Panc1 (cell line): ENCODE measurements at regions not wholly inside any gene's neighbourhood (a gene's known extent, or its start where the extent isn't known, plus 50 kb on each side); places are given as distances from the start of the nearest gene placed in this dataset.
"Not testable (repeated sequence)": the region's sequence is repeated elsewhere in the genome, so short reads cannot be mapped to it uniquely, and the experiment has no call there.

Experiments
- ATAC-seq: fragments of 200-7000 bp; cut with Tn5 transposase; 2 replicates; pipeline ENCODE4 v1.9.1; 2020; ENCODE audit warnings: mild to moderate bottlenecking, moderate library complexity
- BruUV-seq: library from RNA; stranded (reverse); fragments of 400-500 nt; replicated peaks from 2 replicates; lab custom pipeline; 2021; lab: Mats Ljungman, UMichigan
- CTCF ChIA-PET: fragments of 300-600 bp; sonication (Branson Sonifier 250); formaldehyde crosslinking; loops from one replicate; lab custom pipeline; 2022; ENCODE audit warnings: antibody characterized with exemption; lab: Charles Lee
- POLR2A ChIA-PET: fragments of 300-600 bp; sonication (Branson Sonifier 250); formaldehyde crosslinking; loops from one replicate; lab custom pipeline; 2022; ENCODE audit warnings: antibody characterized with exemption; lab: Charles Lee
- DNase-seq: peaks from one replicate; pipeline ENCODE4 v3.0.0-alpha.2; 2010; ENCODE audit warnings: low read depth, low spot score
- H3K27ac ChIP-seq: 2 replicates; pipeline ENCODE4 v1.5.1; 2011; ENCODE audit warnings: mild to moderate bottlenecking, low read length, inconsistent platforms
- H3K27me3 ChIP-seq: fragments of 200-500 bp; sonication (Bioruptor generic); 2 replicates; pipeline ENCODE4 v1.6.0; 2014; ENCODE audit warnings: low read length, inconsistent platforms; ENCODE audit not compliant: control insufficient read depth, insufficient read depth
- H3K36me3 ChIP-seq: fragments of 200-500 bp; sonication (Bioruptor generic); 2 replicates; pipeline ENCODE4 v1.5.1; 2014; ENCODE audit warnings: inconsistent platforms, mild to moderate bottlenecking, low read length, moderate library complexity; ENCODE audit not compliant: control insufficient read depth, insufficient read depth
- H3K4me1 ChIP-seq: 2 replicates; pipeline ENCODE4 v1.5.1; 2011; ENCODE audit warnings: inconsistent platforms, mild to moderate bottlenecking, low read length, moderate library complexity; ENCODE audit not compliant: control insufficient read depth, insufficient read depth
- H3K4me3 ChIP-seq, 2 experiments: 2 replicates each; pipeline ENCODE4 v1.5.1; 2011 to 2012; ENCODE audit warnings: low read depth in 2 of 2, low read length in 2 of 2, mild to moderate bottlenecking in 2 of 2, inconsistent platforms in 1 of 2, moderate library complexity in 1 of 2
- H3K9me3 ChIP-seq: fragments of 200-500 bp; sonication (Bioruptor generic); 2 replicates; pipeline ENCODE4 v1.5.1; 2014; ENCODE audit warnings: low read depth, mild to moderate bottlenecking, inconsistent platforms, low read length, moderate library complexity; ENCODE audit not compliant: control insufficient read depth, insufficient read depth
- CTCF ChIP-seq: fragments of 450-650 bp; IDR thresholded peaks from 2 replicates; pipeline ENCODE4 v1.5.1; 2017; ENCODE audit warnings: mild to moderate bottlenecking
- POLR2AphosphoS5 ChIP-seq: IDR thresholded peaks from 2 replicates; pipeline ENCODE4 v1.6.1; 2012; ENCODE audit warnings: mild to moderate bottlenecking, low read depth, low read length, moderate library complexity
- SIN3A ChIP-seq: IDR thresholded peaks from 2 replicates; pipeline ENCODE4 v1.6.1; 2012; ENCODE audit warnings: low read depth, mild to moderate bottlenecking, low read length, moderate library complexity, borderline replicate concordance; ENCODE audit not compliant: insufficient read depth
- TCF7L2 ChIP-seq: IDR thresholded peaks from 2 replicates; pipeline ENCODE4 v1.6.1; 2011; ENCODE audit warnings: mild to moderate bottlenecking, low read depth, low read length, inconsistent platforms
- in situ Hi-C: cut with HindIII; loops from 2 replicates; pipeline ENCODE4 v1.10.0; 2016; ENCODE audit warnings: low sequenced_read_pairs, low pct_unique_long_range_greater_than_20kb
- intact Hi-C: fragments of 100-400 bp; cut with micrococcal nuclease; formaldehyde crosslinking; loops from one replicate; pipeline ENCODE4 v1.10.0; 2022; ENCODE audit not compliant: unreplicated experiment
- TF ChIP-seq, protein P1 (sequence below), 2 experiments: IDR thresholded peaks; 2 replicates each; pipeline ENCODE4 v1.6.1; 2011 to 2012; ENCODE audit warnings: low read depth in 2 of 2, control low read depth in 1 of 2, low read length in 1 of 2, mild to moderate bottlenecking in 1 of 2, moderate library complexity in 1 of 2; ENCODE audit not compliant: insufficient read depth in 1 of 2

DNA sequence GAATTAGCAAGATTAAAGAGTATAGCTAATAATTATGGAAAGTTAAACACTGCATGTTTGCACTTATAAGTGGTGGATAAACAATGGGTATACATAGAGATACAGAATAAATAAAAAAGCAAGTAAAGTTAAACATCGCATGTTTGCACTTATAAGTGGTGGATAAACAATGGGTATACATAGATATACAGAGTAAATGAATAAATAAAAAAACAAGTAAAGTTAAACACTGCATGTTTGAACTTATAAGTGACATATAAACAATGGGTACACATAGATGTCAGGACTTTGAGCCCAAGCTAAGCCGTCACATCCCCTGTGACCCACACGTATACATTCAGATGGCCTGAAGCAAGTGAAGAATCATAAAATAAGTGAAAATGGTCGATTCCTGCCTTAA is 1533.3 kb upstream of the SPRY2 start:
- intact Hi-C loops, result no loop called here
- ChIA-PET POLR2A (no interaction called here), CTCF (no interaction called here)
- H3K36me3 ChIP-seq, result no peaks in the 10 kb centered on the region
- BruUV-seq, result no TSS peak
- in situ Hi-C loops, result no loop called here
- no peak overlapping the region for H3K4me3 ChIP-seq
- no peak for TF ChIP-seq POLR2AphosphoS5
- no peak for TF ChIP-seq TCF7L2
- TF ChIP-seq CTCF, result no peak
- TF ChIP-seq SIN3A, result no peak
- TF ChIP-seq, protein P1, sequence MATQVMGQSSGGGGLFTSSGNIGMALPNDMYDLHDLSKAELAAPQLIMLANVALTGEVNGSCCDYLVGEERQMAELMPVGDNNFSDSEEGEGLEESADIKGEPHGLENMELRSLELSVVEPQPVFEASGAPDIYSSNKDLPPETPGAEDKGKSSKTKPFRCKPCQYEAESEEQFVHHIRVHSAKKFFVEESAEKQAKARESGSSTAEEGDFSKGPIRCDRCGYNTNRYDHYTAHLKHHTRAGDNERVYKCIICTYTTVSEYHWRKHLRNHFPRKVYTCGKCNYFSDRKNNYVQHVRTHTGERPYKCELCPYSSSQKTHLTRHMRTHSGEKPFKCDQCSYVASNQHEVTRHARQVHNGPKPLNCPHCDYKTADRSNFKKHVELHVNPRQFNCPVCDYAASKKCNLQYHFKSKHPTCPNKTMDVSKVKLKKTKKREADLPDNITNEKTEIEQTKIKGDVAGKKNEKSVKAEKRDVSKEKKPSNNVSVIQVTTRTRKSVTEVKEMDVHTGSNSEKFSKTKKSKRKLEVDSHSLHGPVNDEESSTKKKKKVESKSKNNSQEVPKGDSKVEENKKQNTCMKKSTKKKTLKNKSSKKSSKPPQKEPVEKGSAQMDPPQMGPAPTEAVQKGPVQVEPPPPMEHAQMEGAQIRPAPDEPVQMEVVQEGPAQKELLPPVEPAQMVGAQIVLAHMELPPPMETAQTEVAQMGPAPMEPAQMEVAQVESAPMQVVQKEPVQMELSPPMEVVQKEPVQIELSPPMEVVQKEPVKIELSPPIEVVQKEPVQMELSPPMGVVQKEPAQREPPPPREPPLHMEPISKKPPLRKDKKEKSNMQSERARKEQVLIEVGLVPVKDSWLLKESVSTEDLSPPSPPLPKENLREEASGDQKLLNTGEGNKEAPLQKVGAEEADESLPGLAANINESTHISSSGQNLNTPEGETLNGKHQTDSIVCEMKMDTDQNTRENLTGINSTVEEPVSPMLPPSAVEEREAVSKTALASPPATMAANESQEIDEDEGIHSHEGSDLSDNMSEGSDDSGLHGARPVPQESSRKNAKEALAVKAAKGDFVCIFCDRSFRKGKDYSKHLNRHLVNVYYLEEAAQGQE (IDR thresholded peaks at IDR 0.05; ENCODE audit: insufficient read depth in 1 of 2, low read depth in 2 of 2, low read length in 1 of 2), result no peak
- no peaks in the 10 kb centered on the region for H3K27me3 ChIP-seq
- no peaks in the 10 kb centered on the region for H3K4me1 ChIP-seq
- DNase-seq, result no peak
- H3K27ac ChIP-seq, result no peak overlapping the region
- no peak for ATAC-seq
- no peaks in the 10 kb centered on the region for H3K9me3 ChIP-seq

DNA sequence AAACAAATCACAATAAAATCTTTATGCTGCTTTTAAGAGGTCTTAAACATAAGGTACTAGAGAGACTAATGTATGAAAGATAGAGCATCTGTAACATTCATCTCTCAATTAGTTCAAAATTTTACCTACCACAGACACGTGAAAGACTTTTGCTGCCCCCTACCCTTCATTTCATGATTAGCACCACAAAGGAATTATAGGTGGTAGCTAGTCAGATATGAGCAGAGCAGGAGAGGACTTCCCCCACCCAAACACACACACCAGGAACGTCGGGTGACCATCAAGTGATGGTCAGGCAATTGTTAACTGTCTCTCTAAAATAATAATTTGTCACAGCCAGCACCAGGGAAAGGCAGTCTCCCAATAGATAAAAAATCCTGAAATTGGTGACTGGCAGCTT is 1531.7 kb upstream of the SPRY2 start:
- DNase-seq, result no peak
- no peaks in the 10 kb centered on the region for H3K4me1 ChIP-seq
- ATAC-seq, result no peak
- H3K27me3 ChIP-seq, result no peaks in the 10 kb centered on the region
- POLR2A ChIA-PET, result no interaction called here
- no peak overlapping the region for H3K27ac ChIP-seq
- H3K9me3 ChIP-seq, result no peaks in the 10 kb centered on the region
- BruUV-seq, result no TSS peak
- no peaks in the 10 kb centered on the region for H3K36me3 ChIP-seq
- in situ Hi-C loops (no loop called here), intact Hi-C loops (no loop called here)
- TF ChIP-seq, protein P1 (IDR thresholded peaks at IDR 0.05; ENCODE audit: insufficient read depth in 1 of 2, low read depth in 2 of 2, low read length in 1 of 2), result no peak
- TF ChIP-seq CTCF, result peak; percentile 26
- H3K4me3 ChIP-seq, result no peak overlapping the region
- CTCF ChIA-PET, result no interaction called here

- CTCF ChIA-PET, in situ Hi-C loops, BruUV-seq: not testable (repeated sequence)
These were observed 1530.9 kb upstream of the SPRY2 start for GRCh38 chr13:81871751-81872325.

More at GRCh38 chr13:81871751-81872325, 1530.9 kb upstream of the SPRY2 start:
- H3K27ac ChIP-seq, H3K4me3 ChIP-seq, H3K36me3 ChIP-seq, intact Hi-C loops, ATAC-seq, DNase-seq, H3K27me3 ChIP-seq, H3K9me3 ChIP-seq, H3K4me1 ChIP-seq, POLR2A ChIA-PET: not testable (repeated sequence)
